Panc1 (cell line): ENCODE measurements at regions not wholly inside any gene's neighbourhood (a gene's known extent, or its start where the extent isn't known, plus 50 kb on each side); places are given as distances from the start of the nearest gene placed in this dataset.

Experiments
- ATAC-seq: fragments of 200-7000 bp; cut with Tn5 transposase; 2 replicates; pipeline ENCODE4 v1.9.1; 2020; ENCODE audit warnings: mild to moderate bottlenecking, moderate library complexity
- BruUV-seq: library from RNA; stranded (reverse); fragments of 400-500 nt; replicated peaks from 2 replicates; lab custom pipeline; 2021; lab: Mats Ljungman, UMichigan
- CTCF ChIA-PET: fragments of 300-600 bp; sonication (Branson Sonifier 250); formaldehyde crosslinking; loops from one replicate; lab custom pipeline; 2022; ENCODE audit warnings: antibody characterized with exemption; lab: Charles Lee
- POLR2A ChIA-PET: fragments of 300-600 bp; sonication (Branson Sonifier 250); formaldehyde crosslinking; loops from one replicate; lab custom pipeline; 2022; ENCODE audit warnings: antibody characterized with exemption; lab: Charles Lee
- DNase-seq: peaks from one replicate; pipeline ENCODE4 v3.0.0-alpha.2; 2010; ENCODE audit warnings: low read depth, low spot score
- H3K27ac ChIP-seq: 2 replicates; pipeline ENCODE4 v1.5.1; 2011; ENCODE audit warnings: mild to moderate bottlenecking, low read length, inconsistent platforms
- H3K27me3 ChIP-seq: fragments of 200-500 bp; sonication (Bioruptor generic); 2 replicates; pipeline ENCODE4 v1.6.0; 2014; ENCODE audit warnings: low read length, inconsistent platforms; ENCODE audit not compliant: control insufficient read depth, insufficient read depth
- H3K36me3 ChIP-seq: fragments of 200-500 bp; sonication (Bioruptor generic); 2 replicates; pipeline ENCODE4 v1.5.1; 2014; ENCODE audit warnings: inconsistent platforms, mild to moderate bottlenecking, low read length, moderate library complexity; ENCODE audit not compliant: control insufficient read depth, insufficient read depth
- H3K4me1 ChIP-seq: 2 replicates; pipeline ENCODE4 v1.5.1; 2011; ENCODE audit warnings: inconsistent platforms, mild to moderate bottlenecking, low read length, moderate library complexity; ENCODE audit not compliant: control insufficient read depth, insufficient read depth
- H3K4me3 ChIP-seq, 2 experiments: 2 replicates each; pipeline ENCODE4 v1.5.1; 2011 to 2012; ENCODE audit warnings: low read depth in 2 of 2, low read length in 2 of 2, mild to moderate bottlenecking in 2 of 2, inconsistent platforms in 1 of 2, moderate library complexity in 1 of 2
- H3K9me3 ChIP-seq: fragments of 200-500 bp; sonication (Bioruptor generic); 2 replicates; pipeline ENCODE4 v1.5.1; 2014; ENCODE audit warnings: low read depth, mild to moderate bottlenecking, inconsistent platforms, low read length, moderate library complexity; ENCODE audit not compliant: control insufficient read depth, insufficient read depth
- POLR2AphosphoS5 ChIP-seq: IDR thresholded peaks from 2 replicates; pipeline ENCODE4 v1.6.1; 2012; ENCODE audit warnings: mild to moderate bottlenecking, low read depth, low read length, moderate library complexity
- REST ChIP-seq, 2 experiments: IDR thresholded peaks; 2 replicates each; pipeline ENCODE4 v1.6.1; 2011 to 2012; ENCODE audit warnings: low read depth in 2 of 2, control low read depth in 1 of 2, low read length in 1 of 2, mild to moderate bottlenecking in 1 of 2, moderate library complexity in 1 of 2; ENCODE audit not compliant: insufficient read depth in 1 of 2
- SIN3A ChIP-seq: IDR thresholded peaks from 2 replicates; pipeline ENCODE4 v1.6.1; 2012; ENCODE audit warnings: low read depth, mild to moderate bottlenecking, low read length, moderate library complexity, borderline replicate concordance; ENCODE audit not compliant: insufficient read depth
- TCF7L2 ChIP-seq: IDR thresholded peaks from 2 replicates; pipeline ENCODE4 v1.6.1; 2011; ENCODE audit warnings: mild to moderate bottlenecking, low read depth, low read length, inconsistent platforms
- in situ Hi-C: cut with HindIII; loops from 2 replicates; pipeline ENCODE4 v1.10.0; 2016; ENCODE audit warnings: low sequenced_read_pairs, low pct_unique_long_range_greater_than_20kb
- intact Hi-C: fragments of 100-400 bp; cut with micrococcal nuclease; formaldehyde crosslinking; loops from one replicate; pipeline ENCODE4 v1.10.0; 2022; ENCODE audit not compliant: unreplicated experiment
- TF ChIP-seq, protein P1 (sequence below): fragments of 450-650 bp; IDR thresholded peaks from 2 replicates; pipeline ENCODE4 v1.5.1; 2017; ENCODE audit warnings: mild to moderate bottlenecking

DNA sequence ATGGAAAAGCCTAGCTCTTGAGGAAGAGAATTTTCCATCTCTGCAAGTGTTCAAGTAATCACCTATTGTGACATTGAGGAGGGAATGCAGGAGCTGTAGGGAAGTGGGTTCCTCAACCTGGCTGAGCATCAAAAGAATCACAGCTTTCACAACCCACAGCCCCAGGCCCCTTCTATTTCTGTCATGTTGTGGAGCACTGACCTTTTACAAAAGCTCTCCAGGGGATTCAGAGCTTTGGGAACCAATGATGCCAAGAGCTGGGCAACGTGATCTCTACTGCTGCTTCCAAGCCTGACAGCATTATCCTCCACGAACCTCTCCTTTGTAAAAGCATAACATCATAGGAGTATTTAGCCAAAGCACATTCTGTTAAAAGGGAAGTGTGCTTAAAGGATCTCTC is 231.1 kb downstream of the ADAMTS9 start:
- ATAC-seq (no peak), DNase-seq (no peak)
- H3K9me3 ChIP-seq = no peaks in the 10 kb centered on the region
- no peaks in the 10 kb centered on the region for H3K27me3 ChIP-seq
- intact Hi-C loops = no loop called here
- H3K36me3 ChIP-seq = no peaks in the 10 kb centered on the region
- in situ Hi-C loops = no loop called here
- no TSS peak for BruUV-seq
- no peak for TF ChIP-seq TCF7L2
- TF ChIP-seq, protein P1, sequence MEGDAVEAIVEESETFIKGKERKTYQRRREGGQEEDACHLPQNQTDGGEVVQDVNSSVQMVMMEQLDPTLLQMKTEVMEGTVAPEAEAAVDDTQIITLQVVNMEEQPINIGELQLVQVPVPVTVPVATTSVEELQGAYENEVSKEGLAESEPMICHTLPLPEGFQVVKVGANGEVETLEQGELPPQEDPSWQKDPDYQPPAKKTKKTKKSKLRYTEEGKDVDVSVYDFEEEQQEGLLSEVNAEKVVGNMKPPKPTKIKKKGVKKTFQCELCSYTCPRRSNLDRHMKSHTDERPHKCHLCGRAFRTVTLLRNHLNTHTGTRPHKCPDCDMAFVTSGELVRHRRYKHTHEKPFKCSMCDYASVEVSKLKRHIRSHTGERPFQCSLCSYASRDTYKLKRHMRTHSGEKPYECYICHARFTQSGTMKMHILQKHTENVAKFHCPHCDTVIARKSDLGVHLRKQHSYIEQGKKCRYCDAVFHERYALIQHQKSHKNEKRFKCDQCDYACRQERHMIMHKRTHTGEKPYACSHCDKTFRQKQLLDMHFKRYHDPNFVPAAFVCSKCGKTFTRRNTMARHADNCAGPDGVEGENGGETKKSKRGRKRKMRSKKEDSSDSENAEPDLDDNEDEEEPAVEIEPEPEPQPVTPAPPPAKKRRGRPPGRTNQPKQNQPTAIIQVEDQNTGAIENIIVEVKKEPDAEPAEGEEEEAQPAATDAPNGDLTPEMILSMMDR = no peak
- TF ChIP-seq SIN3A = no peak
- TF ChIP-seq POLR2AphosphoS5 = no peak
- no peak for TF ChIP-seq REST (IDR thresholded peaks at IDR 0.05; ENCODE audit: insufficient read depth in 1 of 2, low read depth in 2 of 2, low read length in 1 of 2)
- H3K4me1 ChIP-seq = no peaks in the 10 kb centered on the region
- ChIA-PET POLR2A (no interaction called here), CTCF (no interaction called here)
- H3K4me3 ChIP-seq = no peak overlapping the region
- no peak overlapping the region for H3K27ac ChIP-seq

- Histone ChIP-seq H3K9me3 (no peaks in the 10 kb centered on the region), H3K36me3 (no peaks in the 10 kb centered on the region), H3K4me1 (no peaks in the 10 kb centered on the region), H3K27me3 (no peaks in the 10 kb centered on the region), H3K27ac (no peak overlapping the region), H3K4me3 (no peak overlapping the region)
- CTCF ChIA-PET = no interaction called here
- POLR2A ChIA-PET = no interaction called here
- no peak for ATAC-seq
- intact Hi-C loops (no loop called here), in situ Hi-C loops (no loop called here)
- no TSS peak for BruUV-seq
- TF ChIP-seq POLR2AphosphoS5 = no peak
- TF ChIP-seq REST (IDR thresholded peaks at IDR 0.05; ENCODE audit: insufficient read depth in 1 of 2, low read depth in 2 of 2, low read length in 1 of 2) = no peak
- TF ChIP-seq TCF7L2 = no peak
- TF ChIP-seq, protein P1 = no peak
- no peak for TF ChIP-seq SIN3A
- DNase-seq = no peak
These were observed 230.1 kb upstream of the PRICKLE2 start for GRCh38 chr3:64455351-64455750.
